ENCODE measurements at regions not wholly inside any gene's neighbourhood (a gene's known extent, or its start where the extent isn't known, plus 50 kb on each side); places are given as distances from the start of the nearest gene placed in this dataset.

DNA sequence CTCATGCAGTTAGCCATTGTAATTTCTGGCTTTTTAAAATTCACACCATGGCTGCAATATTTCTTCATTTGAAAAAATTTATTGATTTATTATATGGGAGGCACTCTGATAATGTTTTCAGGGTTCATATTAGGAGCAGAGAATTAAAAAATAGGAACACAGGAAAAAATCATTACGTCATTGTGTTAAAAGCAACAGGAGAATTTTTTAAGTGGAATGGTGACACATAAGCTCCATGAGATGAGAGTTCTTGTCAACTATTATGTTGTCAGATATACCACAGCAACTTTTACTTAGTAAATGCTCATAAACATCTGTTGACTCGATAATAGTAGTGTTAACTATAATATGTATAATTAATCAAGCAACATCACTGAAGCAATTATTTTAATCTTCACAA lies 400.1 kb downstream of the TDRD3 start:
- TF ChIP-seq, protein P1, sequence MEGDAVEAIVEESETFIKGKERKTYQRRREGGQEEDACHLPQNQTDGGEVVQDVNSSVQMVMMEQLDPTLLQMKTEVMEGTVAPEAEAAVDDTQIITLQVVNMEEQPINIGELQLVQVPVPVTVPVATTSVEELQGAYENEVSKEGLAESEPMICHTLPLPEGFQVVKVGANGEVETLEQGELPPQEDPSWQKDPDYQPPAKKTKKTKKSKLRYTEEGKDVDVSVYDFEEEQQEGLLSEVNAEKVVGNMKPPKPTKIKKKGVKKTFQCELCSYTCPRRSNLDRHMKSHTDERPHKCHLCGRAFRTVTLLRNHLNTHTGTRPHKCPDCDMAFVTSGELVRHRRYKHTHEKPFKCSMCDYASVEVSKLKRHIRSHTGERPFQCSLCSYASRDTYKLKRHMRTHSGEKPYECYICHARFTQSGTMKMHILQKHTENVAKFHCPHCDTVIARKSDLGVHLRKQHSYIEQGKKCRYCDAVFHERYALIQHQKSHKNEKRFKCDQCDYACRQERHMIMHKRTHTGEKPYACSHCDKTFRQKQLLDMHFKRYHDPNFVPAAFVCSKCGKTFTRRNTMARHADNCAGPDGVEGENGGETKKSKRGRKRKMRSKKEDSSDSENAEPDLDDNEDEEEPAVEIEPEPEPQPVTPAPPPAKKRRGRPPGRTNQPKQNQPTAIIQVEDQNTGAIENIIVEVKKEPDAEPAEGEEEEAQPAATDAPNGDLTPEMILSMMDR (IDR thresholded peaks at IDR 0.05): no peak
- no peak for TF ChIP-seq EP300 (IDR thresholded peaks at IDR 0.05)
